ENCODE measurements at regions not wholly inside any gene's neighbourhood (a gene's known extent, or its start where the extent isn't known, plus 50 kb on each side); places are given as distances from the start of the nearest gene placed in this dataset.

GRCh38 chr6:169997187-169997929, 245.9 kb downstream of the ERMARD start:
- DNase-seq (ENCODE audit: low read depth): peak; percentile 9
- no peak overlapping the region for H3K4me3 ChIP-seq (ENCODE audit: low read length)
- no peak for TF ChIP-seq CTCF (IDR thresholded peaks at IDR 0.05; ENCODE audit: insufficient read depth, low read depth, low read length, missing control alignments)

DNA sequence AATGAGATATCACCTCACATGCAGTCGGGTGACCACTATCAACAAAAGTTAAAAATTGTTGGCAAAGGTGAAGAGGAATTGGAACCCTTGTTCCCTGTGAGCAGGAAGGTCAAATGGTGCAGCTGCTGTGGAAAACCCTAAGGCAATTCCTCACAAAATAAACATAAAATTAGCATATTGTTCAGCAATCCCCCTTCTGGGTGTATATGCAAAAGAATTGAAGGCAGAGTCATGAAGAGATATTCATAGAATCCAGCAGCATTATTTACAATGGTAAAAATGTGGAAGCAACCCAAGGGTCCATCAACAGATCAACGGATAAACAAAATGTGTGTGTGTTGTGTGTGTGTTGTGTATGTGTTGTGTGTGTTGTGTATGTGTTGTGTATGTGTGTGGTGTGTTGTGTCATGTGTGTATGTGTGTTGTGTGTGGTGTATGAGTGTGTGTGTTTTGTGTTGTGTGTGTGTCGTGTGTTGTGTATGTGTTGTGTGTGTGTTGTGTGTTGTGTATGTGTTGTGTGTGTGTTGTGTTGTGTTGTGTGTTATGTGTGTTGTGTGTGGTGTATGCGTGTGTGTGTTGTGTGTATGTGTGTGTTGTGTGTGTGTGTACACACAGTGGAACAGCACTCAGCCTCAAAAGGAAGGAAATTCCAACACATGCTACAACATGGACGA, 245.1 kb downstream of the ERMARD start:
- no peak for TF ChIP-seq CTCF (IDR thresholded peaks at IDR 0.05; ENCODE audit: insufficient read depth, low read depth, low read length, missing control alignments)
- H3K4me3 ChIP-seq (ENCODE audit: low read length): no peak overlapping the region
- no peak for DNase-seq (ENCODE audit: low read depth)

- H3K4me3 ChIP-seq (ENCODE audit: low read length): no peak overlapping the region
- TF ChIP-seq CTCF (IDR thresholded peaks at IDR 0.05; ENCODE audit: insufficient read depth, low read depth, low read length, missing control alignments): no peak
- DNase-seq (ENCODE audit: low read depth): no peak
These were observed 243.3 kb downstream of the ERMARD start for GRCh38 chr6:169994739-169995138.

DNA sequence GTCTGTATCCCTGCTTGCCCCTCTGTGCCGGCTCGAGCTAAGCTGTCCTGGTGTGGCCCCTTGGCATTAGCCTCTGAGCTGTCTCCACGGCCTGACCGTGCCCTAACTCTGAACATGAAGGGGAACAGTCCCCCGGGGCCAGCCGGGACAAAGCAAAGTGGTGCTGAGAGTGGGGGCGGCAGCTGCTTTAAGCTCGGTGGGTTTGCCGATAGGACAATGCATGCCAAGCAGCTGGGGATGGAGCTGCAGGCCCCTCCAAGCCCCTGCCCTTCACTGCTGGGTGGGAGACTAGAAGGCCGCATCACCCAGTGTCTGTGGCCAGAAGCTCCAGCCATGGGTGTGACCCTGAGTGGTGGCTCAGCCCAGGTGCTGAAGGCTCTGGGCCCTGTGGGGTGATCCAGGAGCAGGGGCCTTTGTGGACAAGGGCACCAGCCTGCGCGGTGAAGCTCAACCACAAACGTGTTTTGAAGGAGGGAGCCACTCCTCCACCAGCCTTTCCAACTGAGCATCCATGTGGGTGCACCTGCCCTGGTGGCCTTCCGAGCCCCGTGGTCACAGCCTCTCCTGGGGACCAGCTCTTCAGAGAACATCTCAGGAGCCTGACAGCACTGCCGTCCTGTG, 242.5 kb downstream of the ERMARD start:
- DNase-seq (ENCODE audit: low read depth): no peak
- no peak overlapping the region for H3K4me3 ChIP-seq (ENCODE audit: low read length)
- TF ChIP-seq CTCF (IDR thresholded peaks at IDR 0.05; ENCODE audit: insufficient read depth, low read depth, low read length, missing control alignments): no peak

DNA sequence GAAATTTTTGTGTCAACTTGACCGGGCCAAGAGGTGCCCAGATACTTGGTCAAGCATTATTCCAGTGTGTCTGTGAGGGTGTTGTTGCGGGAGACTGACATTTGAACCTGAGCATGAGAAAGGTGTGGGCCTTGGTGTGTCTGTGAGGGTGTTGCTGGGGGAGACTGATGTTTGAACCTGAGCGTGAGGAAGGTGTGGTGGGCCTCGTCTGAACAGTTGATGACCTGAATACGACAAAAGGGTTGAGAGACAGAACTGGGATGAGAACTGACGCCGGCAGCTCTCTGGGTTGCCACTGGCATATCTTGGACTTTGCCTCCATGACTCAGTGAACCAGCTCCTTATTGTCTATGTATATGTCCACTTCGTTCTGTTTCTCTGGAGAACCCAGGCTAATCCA, 240.5 kb downstream of the ERMARD start:
- no peak for TF ChIP-seq CTCF (IDR thresholded peaks at IDR 0.05; ENCODE audit: insufficient read depth, low read depth, low read length, missing control alignments)
- no peak for DNase-seq (ENCODE audit: low read depth)

GRCh38 chr6:169991031-169991390, 239.6 kb downstream of the ERMARD start:
- H3K4me3 ChIP-seq (ENCODE audit: low read length): no peak overlapping the region
- DNase-seq (ENCODE audit: low read depth): no peak
- TF ChIP-seq CTCF (IDR thresholded peaks at IDR 0.05; ENCODE audit: insufficient read depth, low read depth, low read length, missing control alignments): no peak

More for the DNA sequence above, 240.5 kb downstream of the ERMARD start:
- H3K4me3 ChIP-seq (ENCODE audit: low read length): no peak overlapping the region

Measured in epithelial cell of esophagus (primary cell).